ENCODE measurements at regions not wholly inside any gene's neighbourhood (a gene's known extent, or its start where the extent isn't known, plus 50 kb on each side); places are given as distances from the start of the nearest gene placed in this dataset.

DNA sequence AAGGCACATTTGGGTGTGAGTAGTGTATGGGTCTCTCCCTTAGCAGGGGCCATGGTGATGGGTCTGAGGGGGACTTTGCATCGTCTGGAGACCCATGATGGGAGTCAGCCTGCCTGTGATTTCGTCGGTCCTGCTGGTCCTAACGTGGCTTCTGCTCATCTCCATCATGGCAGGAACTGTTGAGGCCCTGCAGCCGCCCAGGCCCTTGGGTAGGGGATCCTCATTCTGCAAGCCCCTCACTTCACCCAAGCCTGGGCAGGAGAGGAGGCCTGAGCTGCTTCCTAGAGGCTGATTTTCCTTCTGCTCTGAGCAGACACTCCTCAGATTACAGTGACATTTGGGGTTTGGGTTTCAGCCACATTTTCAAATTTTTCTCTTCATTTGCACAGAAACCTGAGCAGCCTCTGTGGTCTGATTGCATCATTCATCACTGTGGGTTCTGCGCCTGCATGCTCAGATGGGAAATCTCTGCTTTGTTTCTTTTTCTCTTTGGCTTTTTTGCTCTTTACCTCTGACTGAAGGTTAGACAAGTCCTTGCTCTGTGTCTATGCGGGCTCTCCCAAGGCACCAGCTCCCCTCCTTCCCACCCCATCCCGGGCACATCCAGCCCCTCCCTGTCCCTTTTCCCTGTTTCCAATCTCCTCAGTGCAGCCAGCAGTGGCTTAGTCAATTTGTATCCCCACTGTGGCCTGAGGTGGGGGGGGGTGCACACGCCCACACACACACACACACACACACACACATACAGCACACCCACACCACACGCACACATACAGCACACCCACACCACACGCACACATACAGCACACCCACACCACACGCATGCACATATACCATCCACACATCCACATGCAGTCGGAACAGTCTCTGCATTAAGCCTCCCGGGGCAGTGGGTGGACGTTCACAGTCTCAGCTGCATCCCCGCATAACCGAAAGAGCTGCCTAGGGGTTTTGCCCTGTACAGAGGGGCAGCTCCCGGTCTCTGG, 305.4 kb upstream of the HS6ST1 start:
- peak in 1 of 2 experiments; percentile 37 for DNase-seq

DNA sequence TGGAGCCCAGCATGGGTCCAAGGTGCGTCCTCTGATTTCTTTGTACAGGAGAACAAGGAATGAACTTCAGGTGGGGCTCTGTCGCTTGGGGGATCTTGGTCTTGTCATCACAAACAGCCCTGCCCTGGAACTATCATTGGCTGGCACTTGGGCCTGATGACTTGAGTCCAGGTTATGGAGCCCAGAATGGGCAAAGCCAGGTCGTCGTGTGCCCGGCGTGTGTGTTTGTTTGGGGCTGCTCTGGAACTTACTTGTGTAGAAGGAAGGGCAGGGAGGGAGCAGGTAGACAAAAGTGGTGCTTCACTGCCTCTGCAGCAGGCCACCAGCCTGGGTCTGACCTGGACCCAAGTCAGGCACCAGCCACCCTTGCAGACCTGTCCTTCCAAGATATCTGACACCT, 306.3 kb upstream of the HS6ST1 start:
- DNase-seq = no peak

DNA sequence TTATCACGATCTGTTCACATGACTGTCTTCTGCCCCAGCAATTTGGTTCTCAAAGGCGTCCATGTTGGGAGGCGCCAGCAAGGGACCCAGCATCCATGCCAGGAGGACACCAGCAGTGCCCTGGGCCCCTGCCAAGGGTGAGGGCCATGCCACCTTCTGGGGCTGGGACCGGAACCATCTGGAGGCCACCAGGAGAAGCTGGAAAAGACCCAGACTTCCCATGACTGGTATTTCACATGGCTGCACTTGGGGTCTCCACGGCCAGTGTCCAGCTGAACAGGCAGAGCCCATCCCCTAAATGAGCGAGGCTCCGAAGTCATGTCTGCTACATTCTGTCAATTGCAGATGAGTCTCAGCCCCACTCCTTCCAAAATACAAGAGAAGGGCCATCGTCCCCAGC, 306.8 kb upstream of the HS6ST1 start:
- no peak for DNase-seq

DNA sequence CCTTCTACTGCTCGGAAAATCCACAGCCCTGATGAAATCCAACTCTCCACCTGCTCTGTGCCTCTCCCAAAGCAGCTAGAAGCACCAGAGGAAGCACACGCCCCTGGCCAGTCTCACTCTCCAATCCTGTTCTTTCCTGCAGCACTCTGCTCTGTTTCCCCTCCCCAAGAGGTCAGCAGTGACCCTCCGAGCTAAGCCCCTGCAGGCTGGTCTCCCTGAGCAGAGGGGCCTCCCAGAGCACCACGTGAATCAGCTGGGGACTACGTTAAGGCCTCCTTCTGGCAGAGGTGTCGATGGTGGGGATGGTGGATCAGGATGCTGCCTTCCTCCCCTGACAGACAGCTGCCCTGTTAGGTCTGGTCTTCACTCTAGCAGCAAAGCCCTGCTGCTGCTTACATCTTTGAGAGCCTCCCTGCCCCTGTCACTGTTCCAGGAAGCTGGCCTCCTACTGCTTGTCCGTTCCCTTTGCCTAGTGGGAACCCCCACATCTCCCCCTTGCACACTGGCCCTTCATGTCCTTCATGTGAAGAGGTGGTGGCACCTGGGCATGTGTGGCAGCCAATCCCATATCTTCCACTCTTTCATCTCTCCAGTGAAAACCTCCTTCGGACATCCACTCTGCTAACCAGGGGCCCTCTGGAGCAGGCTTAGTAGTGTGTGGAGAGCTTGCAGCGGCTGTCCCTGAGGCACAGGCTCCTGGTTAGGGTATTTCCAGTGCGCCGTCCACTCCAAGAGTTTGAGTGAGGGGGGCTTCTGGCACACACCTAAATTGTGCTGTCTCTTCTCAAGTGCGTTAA, 307.5 kb upstream of the HS6ST1 start:
- no peak for DNase-seq

DNA sequence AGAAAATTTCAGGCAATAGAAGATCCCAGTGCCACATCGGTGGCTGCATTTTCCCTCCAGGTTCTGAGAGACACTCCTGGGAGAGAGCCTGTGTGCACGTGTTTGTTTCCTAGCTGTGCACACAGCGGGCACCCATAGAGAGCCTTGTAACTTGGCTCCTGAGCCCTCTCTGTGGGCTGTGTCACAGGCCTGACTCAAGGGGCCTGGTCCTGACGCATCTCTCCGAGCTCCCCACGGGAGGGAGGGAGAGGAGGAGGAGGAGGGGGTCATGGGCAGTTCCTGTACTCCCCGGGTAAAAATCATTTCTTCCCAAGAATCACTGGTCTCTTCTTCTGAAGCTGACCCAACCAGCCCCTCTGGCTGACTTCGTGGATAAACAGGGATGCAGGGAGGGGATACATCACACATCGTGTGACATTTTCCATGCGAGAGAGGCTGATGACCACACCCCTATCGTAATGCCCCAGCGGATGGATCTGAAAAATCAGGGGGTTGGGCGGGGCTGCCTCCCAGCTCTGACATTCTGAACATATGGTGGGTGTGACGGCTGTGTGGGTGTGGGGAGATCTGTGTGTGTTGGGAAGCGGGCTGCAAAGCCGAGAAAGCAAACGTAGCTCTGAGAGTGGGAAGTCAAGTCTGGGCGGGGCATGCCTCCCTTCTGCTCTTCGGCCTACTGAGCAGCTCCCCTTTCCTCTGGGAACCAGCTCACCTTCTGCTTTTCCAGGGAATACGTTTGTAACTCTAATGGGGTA, 308.3 kb upstream of the HS6ST1 start:
- no peak for DNase-seq

GRCh38 chr2:128628206-128628605, 309.5 kb upstream of the HS6ST1 start:
- no peak for DNase-seq

DNA sequence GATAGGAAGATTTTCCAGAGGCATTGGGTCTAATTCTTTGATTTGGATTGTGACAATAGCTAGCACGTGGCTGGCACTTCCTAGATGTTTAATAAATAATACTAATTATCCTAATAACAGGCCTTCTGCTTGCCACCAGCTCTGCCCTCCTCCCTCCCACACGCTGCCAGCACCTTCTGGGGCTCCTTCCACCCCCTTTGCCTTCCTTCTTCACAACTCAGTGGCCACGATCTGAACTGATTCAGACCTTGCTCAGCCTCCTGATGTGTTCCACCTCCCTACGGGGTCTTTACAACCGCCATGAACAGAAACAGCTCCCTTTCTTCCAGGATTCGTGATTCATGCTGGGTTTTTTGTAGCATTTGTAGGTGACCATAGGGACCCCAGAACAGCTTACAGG, 310.3 kb upstream of the HS6ST1 start:
- no peak for DNase-seq

GRCh38 chr2:128630974-128631697, 312.5 kb upstream of the HS6ST1 start:
- no peak for DNase-seq

DNA sequence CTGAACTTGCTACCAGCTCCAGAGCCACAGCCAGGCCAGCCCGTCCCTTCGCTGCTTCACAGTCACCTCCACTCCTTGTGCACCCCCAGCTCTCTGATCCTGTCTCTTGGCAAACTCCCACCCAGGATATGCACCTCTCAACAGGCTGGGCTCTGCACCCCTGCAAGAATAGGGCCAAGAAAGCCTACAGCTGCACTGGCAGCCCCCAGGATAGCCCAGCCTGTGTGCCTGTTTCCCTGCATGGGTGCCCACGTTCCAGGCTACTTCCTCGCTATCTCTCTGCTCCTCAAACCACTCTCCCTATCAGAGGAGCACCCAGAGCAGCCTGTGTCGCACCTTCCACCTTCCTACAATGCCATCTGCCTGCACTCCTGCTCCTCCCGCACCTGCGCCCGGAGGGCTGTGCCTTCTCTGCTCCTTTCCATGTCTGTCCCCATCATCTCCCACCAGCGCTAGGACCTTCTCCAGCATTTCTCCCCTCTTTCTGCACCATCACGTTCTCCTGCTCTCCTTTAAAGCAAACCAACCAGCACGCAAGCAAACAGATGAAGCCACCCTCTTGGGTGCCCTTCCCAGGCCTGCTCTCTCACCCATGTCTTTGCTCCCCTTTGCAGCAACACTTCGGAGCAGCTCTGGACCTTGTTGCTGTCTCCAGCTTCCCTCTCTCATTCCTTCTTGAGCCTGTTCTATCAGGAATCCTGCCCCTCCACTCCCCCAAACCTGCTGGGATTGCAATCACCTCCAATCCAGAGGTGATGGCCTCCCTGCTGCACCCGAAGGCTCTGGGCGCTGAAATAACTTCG, 313.2 kb upstream of the HS6ST1 start:
- DNase-seq = no peak

GRCh38 chr2:128632501-128632800, 313.8 kb upstream of the HS6ST1 start:
- DNase-seq = no peak

DNA sequence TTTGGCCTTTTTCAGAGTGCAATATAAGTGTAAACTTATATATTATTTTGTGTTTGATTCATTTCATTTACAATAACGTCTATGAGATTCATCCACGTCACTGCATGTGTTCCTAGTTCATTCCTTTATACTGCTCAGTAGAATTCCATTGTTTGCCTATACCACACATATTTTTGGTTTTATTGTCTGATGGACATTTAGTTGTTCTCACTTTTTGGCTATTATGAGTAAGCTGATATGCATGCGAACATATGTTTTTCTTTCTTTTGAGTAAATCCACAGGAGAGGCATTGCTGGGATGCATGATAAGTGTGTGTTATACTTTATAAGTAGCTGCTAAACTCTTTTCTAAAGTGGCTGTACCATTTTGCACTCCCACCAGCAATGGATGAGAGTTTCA, 314.8 kb upstream of the HS6ST1 start:
- no peak for DNase-seq

- DNase-seq = no peak
These were observed 316.8 kb upstream of the HS6ST1 start for GRCh38 chr2:128635361-128635900.

- DNase-seq = no peak
These were observed 318.1 kb upstream of the HS6ST1 start for GRCh38 chr2:128636802-128637147.

DNA sequence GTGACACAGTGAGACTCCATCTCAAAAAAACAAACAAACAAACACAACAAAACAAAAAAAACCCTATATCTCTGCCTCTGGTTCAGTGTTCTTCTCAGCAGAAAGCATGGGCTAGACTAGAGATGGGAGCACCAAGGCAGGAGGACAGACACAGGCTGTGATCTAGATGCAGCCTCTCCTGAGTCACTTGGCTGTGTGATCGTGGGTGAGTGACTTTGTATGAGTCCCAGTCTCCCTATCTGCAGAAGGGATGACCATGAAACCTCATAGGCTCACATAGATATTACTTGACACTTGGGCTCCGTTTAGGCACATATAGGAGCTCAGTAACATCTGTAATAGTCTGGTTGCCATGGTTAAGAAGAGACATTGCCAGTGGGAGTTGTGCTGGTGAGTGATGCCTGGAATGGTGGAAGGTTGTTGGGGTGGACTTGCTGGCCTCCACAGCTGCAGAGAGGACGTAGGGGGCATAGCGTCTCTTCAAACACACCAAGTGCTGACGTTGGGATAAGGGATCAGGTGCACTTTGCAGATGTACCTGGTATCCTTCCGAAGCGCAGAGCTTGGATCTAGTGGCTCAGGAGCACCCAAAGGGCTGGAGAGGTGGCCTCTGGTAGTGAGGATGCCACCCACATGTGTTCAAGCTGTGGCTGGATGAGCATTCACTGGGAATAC, 318.9 kb upstream of the HS6ST1 start:
- DNase-seq = no peak

- DNase-seq = no peak
These were observed 319.9 kb upstream of the HS6ST1 start for GRCh38 chr2:128638341-128639119.

- no peak for DNase-seq
These were observed 320.4 kb upstream of the HS6ST1 start for GRCh38 chr2:128639120-128639477.

DNA sequence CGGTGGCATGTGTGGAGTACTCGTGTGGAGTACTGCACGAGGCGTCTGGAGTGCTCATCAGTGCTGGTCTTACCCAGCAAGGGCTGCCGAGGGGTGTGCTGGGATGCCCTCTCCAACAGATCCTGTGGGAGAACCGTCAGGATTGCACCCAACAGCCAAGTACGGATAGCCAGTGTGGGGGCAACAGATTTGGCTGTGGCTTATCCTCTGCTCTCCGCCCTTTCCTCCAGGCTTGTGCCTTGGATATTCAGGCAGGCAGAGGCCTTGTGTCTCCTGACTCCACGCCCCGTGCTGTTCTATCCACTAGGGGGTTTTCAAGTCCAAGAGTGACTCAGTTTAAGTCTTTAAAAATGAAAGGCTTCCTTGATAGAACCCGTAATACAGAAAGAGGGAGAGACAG, 321.0 kb upstream of the HS6ST1 start:
- no peak for DNase-seq

- no peak for DNase-seq
These were observed 321.6 kb upstream of the HS6ST1 start for GRCh38 chr2:128640166-128640844.

DNA sequence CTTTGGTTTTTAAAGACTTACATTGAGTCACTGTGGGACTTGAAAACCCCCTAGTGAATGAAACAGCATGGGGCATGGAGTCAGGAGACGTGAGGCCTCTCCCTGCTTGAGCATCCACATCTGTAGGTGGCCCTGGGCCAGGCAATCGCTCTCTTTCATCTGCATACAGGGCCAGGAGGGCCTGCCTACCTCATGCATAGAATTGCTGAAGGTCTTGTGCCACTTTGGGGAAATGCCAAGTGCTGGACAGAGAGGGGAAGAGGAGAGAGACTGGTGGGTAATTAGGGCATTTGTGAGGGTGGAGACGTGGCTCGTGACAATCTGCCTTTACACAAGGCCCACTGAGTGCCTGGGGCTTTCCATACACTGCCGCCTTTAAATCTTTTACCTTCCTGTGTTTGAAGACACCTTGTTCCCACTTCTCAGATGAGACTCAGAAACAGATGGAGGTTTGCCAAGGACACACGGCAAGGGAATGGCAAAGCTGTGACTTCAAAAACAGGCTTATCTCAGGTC, 322.2 kb upstream of the HS6ST1 start:
- no peak for DNase-seq

All from AML-193 (cell line).